ENCODE measurements at regions not wholly inside any gene's neighbourhood (a gene's known extent, or its start where the extent isn't known, plus 50 kb on each side); places are given as distances from the start of the nearest gene placed in this dataset.

- no TSS peak for BruUV-seq (replicated peaks)
- Histone ChIP-seq H2AFZ (ENCODE audit: low read depth, low read length) (no peak overlapping the region), H3K4me3 (replicated peaks in 1 of 3; ENCODE audit: insufficient read depth in 1 of 3, low read depth in 1 of 3, low read length in 3 of 3) (no peak overlapping the region), H3K4me2 (ENCODE audit: insufficient read depth, low read length) (no peak overlapping the region), H4K20me1 (replicated peaks; ENCODE audit: control insufficient read depth, extremely low read depth, insufficient read depth, low read length) (no peaks in the 10 kb centered on the region), H3K36me3 (ENCODE audit: control insufficient read depth in 2 of 2, extremely low read depth in 1 of 2, insufficient read depth in 2 of 2, low read length in 2 of 2) (no peaks in the 10 kb centered on the region), H3K9me3 (replicated peaks; ENCODE audit: control insufficient read depth, insufficient read depth, low read length) (no peaks in the 10 kb centered on the region), H3K27ac (ENCODE audit: insufficient read depth, low read depth, low read length) (no peak overlapping the region), H3K79me2 (ENCODE audit: control insufficient read depth, insufficient read depth, low read length) (no peaks in the 10 kb centered on the region), H3K4me1 (ENCODE audit: control insufficient read depth, extremely low read depth, insufficient read depth, low read length) (no peaks in the 10 kb centered on the region), H3K9me1 (replicated peaks; ENCODE audit: control insufficient read depth, extremely low read depth, insufficient read depth, low read length) (no peaks in the 10 kb centered on the region), H3K27me3 (ENCODE audit: control insufficient read depth in 2 of 2, insufficient read depth in 2 of 2, low read length in 2 of 2) (no peaks in the 10 kb centered on the region), H3K9ac (replicated peaks; ENCODE audit: extremely low read depth, insufficient read depth, low read length) (no peak overlapping the region)
- ChIA-PET CTCF (no interaction called here), POLR2A (no interaction called here)
- DNase-seq (ENCODE audit: low read depth, low spot score): no peak
- FAIRE-seq: no peak
- TF ChIP-seq MYC (IDR thresholded peaks at IDR 0.05; ENCODE audit: low read depth, low read length) (no peak), JUN (IDR thresholded peaks at IDR 0.05; ENCODE audit: borderline replicate concordance, insufficient read depth, insufficient read length, low read depth) (no peak), FOS (IDR thresholded peaks at IDR 0.05; ENCODE audit: borderline replicate concordance, insufficient read depth, low read length) (no peak), MAX (IDR thresholded peaks at IDR 0.05; ENCODE audit: insufficient read depth, insufficient read length) (no peak), CTCF (IDR thresholded peaks at IDR 0.05; ENCODE audit: extremely low read depth in 1 of 2, insufficient read depth in 1 of 2, low read depth in 1 of 2, low read length in 2 of 2) (no peak), POLR2A (IDR thresholded peaks at IDR 0.05; ENCODE audit: low read depth, low read length) (no peak), POLR2AphosphoS5 (IDR thresholded peaks at IDR 0.05; ENCODE audit: insufficient read depth, low read depth, low read length) (no peak), EZH2 (IDR thresholded peaks at IDR 0.05; ENCODE audit: borderline replicate concordance, low read depth, low read length, severe bottlenecking) (no peak), GATA2 (IDR thresholded peaks at IDR 0.05; ENCODE audit: insufficient read depth, insufficient read length, low read depth, low read length) (no peak)
- dilution Hi-C loops (cut with MboI; ENCODE audit: extremely low pct_ligation_motif_present, low sequenced_read_pairs) (no loop called here), intact Hi-C loops (cut with micrococcal nuclease) (no loop called here)
These were observed 381.5 kb downstream of the TFAP2A start for GRCh38 chr6:10033223-10033829.
